ENCODE measurements at regions not wholly inside any gene's neighbourhood (a gene's known extent, or its start where the extent isn't known, plus 50 kb on each side); places are given as distances from the start of the nearest gene placed in this dataset.

GRCh38 chr9:106621313-106622163 is 241.4 kb upstream of the ZNF462 start:
- DNase-seq = peak; percentile 75

GRCh38 chr9:106622164-106622487 is 240.8 kb upstream of the ZNF462 start:
- peak; percentile 58 for DNase-seq

- no peak for DNase-seq
Observed at GRCh38 chr9:106623558-106623957, 239.4 kb upstream of the ZNF462 start.

- DNase-seq = no peak
Observed at GRCh38 chr9:106625259-106625789, 237.6 kb upstream of the ZNF462 start.

- DNase-seq = no peak
Observed at GRCh38 chr9:106626936-106627335, 236.0 kb upstream of the ZNF462 start.

- DNase-seq = no peak
Observed at GRCh38 chr9:106632621-106633020, 230.3 kb upstream of the ZNF462 start.

GRCh38 chr9:106634183-106634582 is 228.8 kb upstream of the ZNF462 start:
- no peak for DNase-seq

- no peak for DNase-seq
Observed at GRCh38 chr9:106634641-106635040, 228.3 kb upstream of the ZNF462 start.

- no peak for DNase-seq
Observed at GRCh38 chr9:106637486-106637885, 225.5 kb upstream of the ZNF462 start.

- no peak for DNase-seq
Observed at GRCh38 chr9:106639873-106640568, 222.9 kb upstream of the ZNF462 start.

GRCh38 chr9:106643211-106643930 is 219.6 kb upstream of the ZNF462 start:
- no peak for DNase-seq

GRCh38 chr9:106644661-106645060 is 218.3 kb upstream of the ZNF462 start:
- DNase-seq = no peak

- no peak for DNase-seq
Observed at GRCh38 chr9:106648799-106649198, 214.2 kb upstream of the ZNF462 start.

GRCh38 chr9:106649664-106650063 is 213.3 kb upstream of the ZNF462 start:
- no peak for DNase-seq

- DNase-seq = no peak
Observed at GRCh38 chr9:106653213-106653612, 209.8 kb upstream of the ZNF462 start.

- no peak for DNase-seq
Observed at GRCh38 chr9:106655966-106656365, 207.0 kb upstream of the ZNF462 start.

GRCh38 chr9:106657926-106658325 is 205.0 kb upstream of the ZNF462 start:
- DNase-seq = no peak

- DNase-seq = no peak
Observed at GRCh38 chr9:106668534-106668933, 194.4 kb upstream of the ZNF462 start.

GRCh38 chr9:106669835-106670234 is 193.1 kb upstream of the ZNF462 start:
- DNase-seq = no peak

- no peak for DNase-seq
Observed at GRCh38 chr9:106670418-106670817, 192.5 kb upstream of the ZNF462 start.

- no peak for DNase-seq
Observed at GRCh38 chr9:106675780-106676179, 187.2 kb upstream of the ZNF462 start.

GRCh38 chr9:106677374-106677773 is 185.6 kb upstream of the ZNF462 start:
- DNase-seq = no peak

- no peak for DNase-seq
Observed at GRCh38 chr9:106677830-106678229, 185.1 kb upstream of the ZNF462 start.

GRCh38 chr9:106678273-106678672 is 184.7 kb upstream of the ZNF462 start:
- DNase-seq = no peak

All from retina (tissue), 1 donor.